ENCODE measurements at regions not wholly inside any gene's neighbourhood (a gene's known extent, or its start where the extent isn't known, plus 50 kb on each side); places are given as distances from the start of the nearest gene placed in this dataset.

- no peaks in the 10 kb centered on the region for H3K4me1 ChIP-seq (ENCODE audit: control insufficient read depth in 5 of 5, insufficient read depth in 5 of 5, low read length in 5 of 5)
- no peak for DNase-seq
- WGBS, 2 donors, result 89% methylated on average over 4 of the region's 4 CpGs
- no peak overlapping the region for H3K4me3 ChIP-seq
- TF ChIP-seq CTCF (IDR thresholded peaks at IDR 0.05; ENCODE audit: control extremely low read depth, extremely low read depth), result no peak
- no peaks in the 10 kb centered on the region for H3K27me3 ChIP-seq (ENCODE audit: control insufficient read depth in 3 of 3, insufficient read depth in 3 of 3, low read length in 2 of 3)
- ATAC-seq (ENCODE audit: insufficient read depth, low FRiP score), result no peak
- no peaks in the 10 kb centered on the region for H3K36me3 ChIP-seq (ENCODE audit: control insufficient read depth in 4 of 4, insufficient read depth in 4 of 4, low read length in 4 of 4)
- peaks cover 0 to 2% (median 0%) of the 10 kb centered on the region in 4 donors for H3K9me3 ChIP-seq (ENCODE audit: control insufficient read depth in 4 of 4, insufficient read depth in 3 of 4, low read length in 3 of 4)
- no peak overlapping the region for H3K27ac ChIP-seq (ENCODE audit: low read depth in 1 of 2, low read length in 1 of 2)
- no peak overlapping the region for H3K9ac ChIP-seq (ENCODE audit: insufficient read depth in 1 of 2, low read length in 2 of 2)
Observed at GRCh38 chr7:118764221-118764620, 539.7 kb downstream of the ANKRD7 start.

GRCh38 chr7:118771672-118772071 is 547.2 kb downstream of the ANKRD7 start:
- DNase-seq, result no peak
- Histone ChIP-seq H3K36me3 (ENCODE audit: control insufficient read depth in 4 of 4, insufficient read depth in 4 of 4, low read length in 4 of 4) (no peaks in the 10 kb centered on the region), H3K27ac (ENCODE audit: low read depth in 1 of 2, low read length in 1 of 2) (no peak overlapping the region), H3K9ac (ENCODE audit: insufficient read depth in 1 of 2, low read length in 2 of 2) (no peak overlapping the region), H3K4me3 (no peak overlapping the region), H3K27me3 (ENCODE audit: control insufficient read depth in 3 of 3, insufficient read depth in 3 of 3, low read length in 2 of 3) (no peaks in the 10 kb centered on the region), H3K4me1 (ENCODE audit: control insufficient read depth in 5 of 5, insufficient read depth in 5 of 5, low read length in 5 of 5) (no peaks in the 10 kb centered on the region), H3K9me3 (ENCODE audit: control insufficient read depth in 4 of 4, insufficient read depth in 3 of 4, low read length in 3 of 4) (no peaks in the 10 kb centered on the region)
- no peak for TF ChIP-seq CTCF (IDR thresholded peaks at IDR 0.05; ENCODE audit: control extremely low read depth, extremely low read depth)
- no peak for ATAC-seq (ENCODE audit: insufficient read depth, low FRiP score)

DNA sequence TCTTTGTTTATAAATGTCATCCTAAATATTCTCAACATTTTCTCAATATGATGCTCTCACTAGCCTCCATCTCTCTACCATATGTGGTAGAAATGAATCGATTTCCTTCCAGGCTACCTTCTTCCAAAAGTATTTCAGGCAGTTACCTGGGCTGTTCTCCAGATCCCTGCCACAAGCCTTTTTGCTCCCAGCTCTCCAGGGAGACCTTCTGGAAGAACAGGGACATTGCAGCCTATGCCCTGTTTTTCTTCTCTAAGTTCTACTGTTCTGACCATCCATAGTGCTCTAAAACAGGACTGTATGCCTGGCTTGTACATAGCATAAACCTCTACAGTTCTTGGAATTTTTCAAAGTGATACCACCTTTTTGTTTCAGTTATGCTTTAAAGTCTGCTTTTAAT is 552.8 kb downstream of the ANKRD7 start:
- Histone ChIP-seq H3K9ac (ENCODE audit: insufficient read depth in 1 of 2, low read length in 2 of 2) (no peak overlapping the region), H3K9me3 (ENCODE audit: control insufficient read depth in 4 of 4, insufficient read depth in 3 of 4, low read length in 3 of 4) (no peaks in the 10 kb centered on the region), H3K27ac (ENCODE audit: low read depth in 1 of 2, low read length in 1 of 2) (no peak overlapping the region), H3K36me3 (ENCODE audit: control insufficient read depth in 4 of 4, insufficient read depth in 4 of 4, low read length in 4 of 4) (no peaks in the 10 kb centered on the region), H3K4me3 (no peak overlapping the region), H3K4me1 (ENCODE audit: control insufficient read depth in 5 of 5, insufficient read depth in 5 of 5, low read length in 5 of 5) (no peaks in the 10 kb centered on the region), H3K27me3 (ENCODE audit: control insufficient read depth in 3 of 3, insufficient read depth in 3 of 3, low read length in 2 of 3) (no peaks in the 10 kb centered on the region)
- ATAC-seq (ENCODE audit: insufficient read depth, low FRiP score) (no peak), DNase-seq (no peak)
- TF ChIP-seq CTCF (IDR thresholded peaks at IDR 0.05; ENCODE audit: control extremely low read depth, extremely low read depth), result no peak
- WGBS, 2 donors, result 83 to 87% methylated on average over 1 of the region's 1 CpG

DNA sequence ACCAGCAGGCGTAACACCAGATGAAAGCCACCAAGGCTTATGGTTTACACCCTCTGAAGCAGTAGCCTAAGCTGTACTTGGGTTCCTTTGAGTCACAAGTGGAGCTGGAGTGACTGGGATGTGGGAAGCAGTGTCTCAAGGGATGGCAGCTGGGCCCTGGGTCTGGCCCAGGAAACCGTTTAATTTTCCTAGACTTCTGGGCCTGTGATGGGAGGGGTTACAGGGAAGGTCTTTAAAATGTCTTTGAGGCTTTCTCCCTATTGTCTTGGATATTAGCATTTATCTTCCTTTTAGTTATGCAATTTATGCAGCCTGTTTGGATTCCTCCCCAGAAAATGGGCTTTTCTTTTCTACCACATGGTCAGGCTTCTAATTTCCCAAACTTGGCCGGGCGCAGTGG is 568.2 kb downstream of the ANKRD7 start:
- no peak for ATAC-seq (ENCODE audit: insufficient read depth, low FRiP score)
- no peak for TF ChIP-seq CTCF (IDR thresholded peaks at IDR 0.05; ENCODE audit: control extremely low read depth, extremely low read depth)
- no peaks in the 10 kb centered on the region for H3K9me3 ChIP-seq (ENCODE audit: control insufficient read depth in 4 of 4, insufficient read depth in 3 of 4, low read length in 3 of 4)
- 90 to 96% methylated on average over 4 of the region's 4 CpGs for WGBS, 2 donors
- H3K4me1 ChIP-seq (ENCODE audit: control insufficient read depth in 5 of 5, insufficient read depth in 5 of 5, low read length in 5 of 5), result no peaks in the 10 kb centered on the region
- no peak overlapping the region for H3K9ac ChIP-seq (ENCODE audit: insufficient read depth in 1 of 2, low read length in 2 of 2)
- no peak overlapping the region for H3K4me3 ChIP-seq
- no peak for DNase-seq
- H3K27ac ChIP-seq (ENCODE audit: low read depth in 1 of 2, low read length in 1 of 2), result no peak overlapping the region
- no peaks in the 10 kb centered on the region for H3K27me3 ChIP-seq (ENCODE audit: control insufficient read depth in 3 of 3, insufficient read depth in 3 of 3, low read length in 2 of 3)
- H3K36me3 ChIP-seq (ENCODE audit: control insufficient read depth in 4 of 4, insufficient read depth in 4 of 4, low read length in 4 of 4), result no peaks in the 10 kb centered on the region
